Spleen (tissue), 7 donors: ENCODE measurements at regions not wholly inside any gene's neighbourhood (a gene's known extent, or its start where the extent isn't known, plus 50 kb on each side); places are given as distances from the start of the nearest gene placed in this dataset.

Experiments
- CTCF ChIP-seq, 11 experiments: fragments of 200-600 bp in 7 of 11; fragments of 450-650 bp in 4 of 11; sonication (generic) in 4 of 11; IDR thresholded peaks in 8 of 11; conservative IDR thresholded peaks in 3 of 11; 1 replicate in 7 of 11; 2 replicates in 4 of 11; pipeline versions ENCODE4 v1.4.0 to v1.8.0; 2016 to 2021; ENCODE audit warnings: antibody characterized with exemption in 11 of 11, inconsistent platforms in 4 of 11, mild to moderate bottlenecking in 1 of 11
- POLR2A ChIP-seq, 3 donors: fragments of 450-650 bp; IDR thresholded peaks; one replicate each; pipeline ENCODE4 v1.5.1; 2017; ENCODE audit warnings: antibody characterized with exemption in 3 of 3, mild to moderate bottlenecking in 1 of 3
- POLR2AphosphoS5 ChIP-seq, 3 donors: sonication (generic); formaldehyde crosslinking; IDR thresholded peaks; one replicate each; pipeline ENCODE4 v1.5.1; 2017; ENCODE audit warnings: antibody characterized with exemption in 3 of 3
- donor health status: DM: no; HTN: no; CAD: no; lungs with moderate emphysema.
- donor health status: DM: no; HTN: no; CAD: no.
- donor health status: DM: no; HTN: no; CAD: no.

- TF ChIP-seq POLR2A (IDR thresholded peaks at IDR 0.05): no peak
- TF ChIP-seq CTCF (IDR thresholded peaks at IDR 0.05 in 8 of 11, conservative IDR thresholded peaks at IDR 0.05 in 3 of 11): no peak
- TF ChIP-seq POLR2AphosphoS5 (IDR thresholded peaks at IDR 0.05): peak in 1 of 3 donors; percentile 26
Observed at GRCh38 chr14:105905456-105905855, 379.1 kb downstream of the TMEM121 start.
